ENCODE measurements at regions not wholly inside any gene's neighbourhood (a gene's known extent, or its start where the extent isn't known, plus 50 kb on each side); places are given as distances from the start of the nearest gene placed in this dataset.

DNA sequence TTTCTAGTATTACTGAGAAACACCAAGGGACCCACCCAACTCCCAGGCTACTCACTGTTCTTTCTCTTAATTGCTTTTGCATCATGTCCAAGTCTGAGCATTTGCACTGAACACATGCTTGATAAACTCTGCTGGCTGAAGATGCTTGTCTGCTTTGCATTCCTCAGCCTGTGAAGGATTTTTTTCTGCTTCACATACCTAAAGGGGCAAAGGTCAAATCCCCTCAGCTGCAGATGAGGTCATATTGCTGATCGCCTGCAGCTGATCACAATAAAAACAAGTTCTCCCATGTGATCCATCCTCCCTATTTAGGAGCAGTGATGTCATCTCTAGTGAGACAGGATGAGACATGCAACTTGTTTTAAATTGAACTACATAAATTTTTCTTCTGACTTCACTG lies 84.6 kb upstream of the DCBLD2 start:
- TF ChIP-seq TAF1 (IDR thresholded peaks at IDR 0.05; ENCODE audit: low read depth) (no peak), RAD21 (IDR thresholded peaks at IDR 0.05; ENCODE audit: low read depth) (no peak), EGR1 (IDR thresholded peaks at IDR 0.05) (no peak), FOXM1 (IDR thresholded peaks at IDR 0.05; ENCODE audit: borderline replicate concordance, low read depth) (no peak), CREB1 (IDR thresholded peaks at IDR 0.05; ENCODE audit: low read depth) (no peak), EP300 (IDR thresholded peaks at IDR 0.05; ENCODE audit: borderline replicate concordance) (no peak), YY1 (IDR thresholded peaks at IDR 0.05; ENCODE audit: low read depth) (no peak)
- TF ChIP-seq, protein P1, sequence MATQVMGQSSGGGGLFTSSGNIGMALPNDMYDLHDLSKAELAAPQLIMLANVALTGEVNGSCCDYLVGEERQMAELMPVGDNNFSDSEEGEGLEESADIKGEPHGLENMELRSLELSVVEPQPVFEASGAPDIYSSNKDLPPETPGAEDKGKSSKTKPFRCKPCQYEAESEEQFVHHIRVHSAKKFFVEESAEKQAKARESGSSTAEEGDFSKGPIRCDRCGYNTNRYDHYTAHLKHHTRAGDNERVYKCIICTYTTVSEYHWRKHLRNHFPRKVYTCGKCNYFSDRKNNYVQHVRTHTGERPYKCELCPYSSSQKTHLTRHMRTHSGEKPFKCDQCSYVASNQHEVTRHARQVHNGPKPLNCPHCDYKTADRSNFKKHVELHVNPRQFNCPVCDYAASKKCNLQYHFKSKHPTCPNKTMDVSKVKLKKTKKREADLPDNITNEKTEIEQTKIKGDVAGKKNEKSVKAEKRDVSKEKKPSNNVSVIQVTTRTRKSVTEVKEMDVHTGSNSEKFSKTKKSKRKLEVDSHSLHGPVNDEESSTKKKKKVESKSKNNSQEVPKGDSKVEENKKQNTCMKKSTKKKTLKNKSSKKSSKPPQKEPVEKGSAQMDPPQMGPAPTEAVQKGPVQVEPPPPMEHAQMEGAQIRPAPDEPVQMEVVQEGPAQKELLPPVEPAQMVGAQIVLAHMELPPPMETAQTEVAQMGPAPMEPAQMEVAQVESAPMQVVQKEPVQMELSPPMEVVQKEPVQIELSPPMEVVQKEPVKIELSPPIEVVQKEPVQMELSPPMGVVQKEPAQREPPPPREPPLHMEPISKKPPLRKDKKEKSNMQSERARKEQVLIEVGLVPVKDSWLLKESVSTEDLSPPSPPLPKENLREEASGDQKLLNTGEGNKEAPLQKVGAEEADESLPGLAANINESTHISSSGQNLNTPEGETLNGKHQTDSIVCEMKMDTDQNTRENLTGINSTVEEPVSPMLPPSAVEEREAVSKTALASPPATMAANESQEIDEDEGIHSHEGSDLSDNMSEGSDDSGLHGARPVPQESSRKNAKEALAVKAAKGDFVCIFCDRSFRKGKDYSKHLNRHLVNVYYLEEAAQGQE (IDR thresholded peaks at IDR 0.05; ENCODE audit: low read depth): no peak

All from Ishikawa (cell line).